A673 (cell line): ENCODE measurements at regions not wholly inside any gene's neighbourhood (a gene's known extent, or its start where the extent isn't known, plus 50 kb on each side); places are given as distances from the start of the nearest gene placed in this dataset.

Experiments used
- BruUV-seq: library from RNA; stranded (reverse); fragments of 400-500 nt; replicated peaks from 2 replicates; lab custom pipeline; 2021; lab: Mats Ljungman, UMichigan
- CTCF ChIA-PET: fragments of 300-600 bp; sonication (Branson Sonifier 250); formaldehyde crosslinking; loops from one replicate; lab custom pipeline; 2022; ENCODE audit warnings: antibody characterized with exemption; lab: Charles Lee
- POLR2A ChIA-PET: fragments of 300-600 bp; sonication (Branson Sonifier 250); formaldehyde crosslinking; loops from one replicate; lab custom pipeline; 2022; ENCODE audit warnings: antibody characterized with exemption; ENCODE audit not compliant: low non-redundant PET; lab: Charles Lee
- DNase-seq: peaks from one replicate; pipeline ENCODE4 v3.0.0-alpha.2; 2015; ENCODE audit warnings: low spot score
- H3K27ac ChIP-seq: fragments of 200-600 bp; sonication (generic); 2 replicates; pipeline ENCODE4 v1.5.1; 2016; ENCODE audit warnings: mixed run types, low read depth, mild to moderate bottlenecking, mixed read lengths, antibody characterized with exemption, low read length; ENCODE audit not compliant: poor library complexity, severe bottlenecking
- H3K27me3 ChIP-seq: fragments of 200-600 bp; sonication (generic); replicated peaks from 2 replicates; pipeline ENCODE4 v1.6.1; 2017; ENCODE audit warnings: mixed run types, low read depth, mild to moderate bottlenecking, mixed read lengths, antibody characterized with exemption, low read length; ENCODE audit not compliant: insufficient read depth, poor library complexity
- H3K36me3 ChIP-seq: fragments of 200-600 bp; sonication (generic); 2 replicates; pipeline ENCODE4 v1.6.1; 2016; ENCODE audit warnings: mixed run types, mild to moderate bottlenecking, mixed read lengths, antibody characterized with exemption, low read length; ENCODE audit not compliant: insufficient read depth, poor library complexity, severe bottlenecking
- H3K4me1 ChIP-seq: fragments of 200-600 bp; sonication (generic); 2 replicates; pipeline ENCODE4 v1.6.1; 2017; ENCODE audit warnings: mixed run types, mild to moderate bottlenecking, mixed read lengths, antibody characterized with exemption, low read length; ENCODE audit not compliant: insufficient read depth, poor library complexity, severe bottlenecking
- H3K4me3 ChIP-seq: fragments of 200-600 bp; sonication (generic); 2 replicates; pipeline ENCODE4 v1.5.1; 2016; ENCODE audit warnings: low read depth, mixed run types, mild to moderate bottlenecking, mixed read lengths, low read length; ENCODE audit not compliant: poor library complexity, severe bottlenecking
- H3K9me3 ChIP-seq: fragments of 200-600 bp; sonication (generic); 2 replicates; pipeline ENCODE4 v1.6.1; 2016; ENCODE audit warnings: mixed run types, low read depth, mild to moderate bottlenecking, mixed read lengths, antibody characterized with exemption, low read length; ENCODE audit not compliant: poor library complexity, severe bottlenecking
- CTCF ChIP-seq: fragments of 300-800, 200-600 bp; sonication (generic); conservative IDR thresholded peaks from 2 replicates; pipeline ENCODE4 v1.5.1; 2017; ENCODE audit warnings: low read depth, mild to moderate bottlenecking, antibody characterized with exemption, low read length, moderate library complexity, mixed read lengths
- EZH2 ChIP-seq: fragments of 200-600 bp; sonication (generic); IDR thresholded peaks from 2 replicates; pipeline ENCODE4 v1.6.1; 2017; ENCODE audit warnings: borderline replicate concordance, low read depth, mild to moderate bottlenecking, mixed read lengths, antibody characterized with exemption, low read length; ENCODE audit not compliant: poor library complexity, severe bottlenecking
- intact Hi-C: fragments of 100-400 bp; cut with micrococcal nuclease; formaldehyde crosslinking; loops from one replicate; pipeline ENCODE4 v1.10.0; 2022; ENCODE audit not compliant: unreplicated experiment

GRCh38 chr2:20532634-20533437 is 86.0 kb downstream of the RHOB start:
- Histone ChIP-seq H3K27me3 (no peaks in the 10 kb centered on the region), H3K9me3 (no peaks in the 10 kb centered on the region), H3K27ac (no peak overlapping the region), H3K36me3 (no peaks in the 10 kb centered on the region), H3K4me1 (no peaks in the 10 kb centered on the region), H3K4me3 (no peak overlapping the region)
- POLR2A ChIA-PET = no interaction called here
- CTCF ChIA-PET = no interaction called here
- intact Hi-C loops = no loop called here
- no TSS peak for BruUV-seq
- DNase-seq = no peak
- TF ChIP-seq CTCF = no peak
- TF ChIP-seq EZH2 = no peak

DNA sequence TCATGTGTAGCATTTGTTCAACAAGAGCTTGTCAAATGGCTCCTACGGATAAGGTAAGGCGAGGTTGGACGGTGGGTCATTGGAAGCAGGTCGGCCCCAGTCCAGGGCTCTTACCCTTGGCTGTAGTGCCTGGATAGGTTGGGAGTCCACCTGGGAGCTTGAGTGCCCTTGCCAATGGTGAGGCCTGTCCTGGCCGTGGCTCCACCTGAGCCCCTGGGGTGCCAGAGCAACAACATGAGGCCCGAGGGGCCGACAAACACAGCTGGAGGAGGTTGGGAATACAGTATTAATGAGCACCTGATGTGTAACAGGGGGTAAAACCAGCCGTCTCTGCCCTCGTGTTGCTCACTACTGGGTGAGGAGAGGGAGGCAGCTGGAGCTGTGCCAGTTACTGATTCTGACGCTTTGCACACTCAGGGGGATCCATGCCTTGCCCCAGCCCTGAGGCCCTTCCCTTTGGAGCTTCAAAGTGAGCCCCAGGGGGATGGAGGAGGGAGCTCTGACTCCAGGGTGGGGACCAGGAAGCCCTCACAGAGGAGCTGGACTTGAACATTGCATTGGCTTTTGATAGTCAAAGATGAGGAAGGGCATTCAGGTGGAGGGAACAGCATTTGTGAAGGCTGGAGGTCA is 87.2 kb downstream of the RHOB start:
- H3K27ac ChIP-seq = no peak overlapping the region
- no peaks in the 10 kb centered on the region for H3K4me1 ChIP-seq
- ChIA-PET CTCF (no interaction called here), POLR2A (no interaction called here)
- intact Hi-C loops = no loop called here
- TF ChIP-seq EZH2 (no peak), CTCF (no peak)
- DNase-seq = no peak
- no TSS peak for BruUV-seq
- H3K9me3 ChIP-seq = no peaks in the 10 kb centered on the region
- H3K4me3 ChIP-seq = no peak overlapping the region
- no peaks in the 10 kb centered on the region for H3K27me3 ChIP-seq
- no peaks in the 10 kb centered on the region for H3K36me3 ChIP-seq

DNA sequence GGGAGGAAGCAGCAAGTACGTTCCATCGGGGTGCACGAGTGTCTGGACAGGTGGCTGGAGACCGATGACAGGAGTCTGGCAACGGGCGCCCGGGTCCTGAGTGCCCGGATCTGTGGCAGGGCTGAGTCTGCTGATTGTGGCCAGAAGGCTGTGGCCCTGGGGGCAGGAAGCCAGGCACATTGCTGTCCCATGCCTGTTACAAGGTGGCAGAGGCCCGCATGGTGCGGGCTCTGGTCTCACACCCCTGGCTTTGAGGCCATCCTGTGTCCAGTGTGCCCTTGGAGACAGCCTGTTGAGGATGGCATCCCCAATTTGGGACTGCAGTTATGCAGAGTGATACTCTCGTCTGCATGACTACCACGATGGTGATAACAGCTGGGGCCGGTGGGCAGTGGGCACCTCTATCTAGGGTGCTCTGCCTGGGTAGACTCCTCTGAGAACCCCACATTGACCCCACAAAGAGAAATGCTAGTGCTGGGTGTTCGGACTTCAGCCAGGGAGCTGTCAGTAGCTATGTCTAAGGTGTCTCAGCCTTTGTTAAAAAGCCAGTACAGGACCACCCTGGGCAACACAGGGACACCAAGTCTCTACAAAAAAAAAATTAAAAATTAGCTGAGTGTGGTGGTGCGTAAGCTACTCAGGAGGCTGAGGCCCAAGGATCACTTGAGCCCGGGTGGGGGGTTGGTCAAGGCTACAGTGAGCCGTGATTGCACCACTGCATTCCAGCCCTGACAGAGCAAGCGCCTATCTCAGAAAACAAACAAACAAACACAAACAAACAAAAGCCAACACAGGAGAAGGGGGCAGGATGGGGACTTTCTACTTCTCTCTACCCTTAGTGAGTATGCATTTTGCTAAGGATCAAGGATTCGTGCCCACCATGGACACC is 88.3 kb downstream of the RHOB start:
- no peak overlapping the region for H3K27ac ChIP-seq
- ChIA-PET CTCF (no interaction called here), POLR2A (no interaction called here)
- TF ChIP-seq EZH2 (no peak), CTCF (no peak)
- H3K36me3 ChIP-seq = no peaks in the 10 kb centered on the region
- H3K9me3 ChIP-seq = no peaks in the 10 kb centered on the region
- no peaks in the 10 kb centered on the region for H3K27me3 ChIP-seq
- intact Hi-C loops = no loop called here
- no peak for DNase-seq
- BruUV-seq = no TSS peak
- no peak overlapping the region for H3K4me3 ChIP-seq
- no peaks in the 10 kb centered on the region for H3K4me1 ChIP-seq
